RPMI8226 (cell line): ENCODE measurements at regions not wholly inside any gene's neighbourhood (a gene's known extent, or its start where the extent isn't known, plus 50 kb on each side); places are given as distances from the start of the nearest gene placed in this dataset.
"Not testable (repeated sequence)": the region's sequence is repeated elsewhere in the genome, so short reads cannot be mapped to it uniquely, and the experiment has no call there.

Experiments used
- DNase-seq: peaks from one replicate; pipeline ENCODE4 v3.0.0-alpha.2; 2015

- no peak for DNase-seq
Measured at GRCh38 chr6:27804851-27805250, 107.3 kb downstream of the OR2B2 start.

GRCh38 chr6:27800731-27801373 is 111.3 kb downstream of the OR2B2 start:
- DNase-seq: no peak

- no peak for DNase-seq
Measured at GRCh38 chr6:27797960-27798359, 114.2 kb downstream of the OR2B2 start.

GRCh38 chr6:27796736-27797481 is 115.3 kb downstream of the OR2B2 start:
- not testable (repeated sequence) for DNase-seq

GRCh38 chr6:27795697-27796494 is 116.3 kb downstream of the OR2B2 start:
- DNase-seq: peak; percentile 95

GRCh38 chr6:27791182-27791943 is 120.8 kb downstream of the OR2B2 start:
- DNase-seq: peak; percentile 75

- DNase-seq: not testable (repeated sequence)
Measured at GRCh38 chr6:27788376-27788775, 123.8 kb downstream of the OR2B2 start.

GRCh38 chr6:27786048-27786447 is 126.1 kb downstream of the OR2B2 start:
- no peak for DNase-seq

GRCh38 chr6:27785294-27785693 is 126.9 kb downstream of the OR2B2 start:
- DNase-seq: no peak

- no peak for DNase-seq
Measured at GRCh38 chr6:27782748-27783147, 129.4 kb downstream of the OR2B2 start.

GRCh38 chr6:27778625-27779417 is 133.4 kb downstream of the OR2B2 start:
- no peak for DNase-seq

GRCh38 chr6:27777614-27778355 is 134.4 kb downstream of the OR2B2 start:
- DNase-seq: peak; percentile 48

GRCh38 chr6:27777126-27777525 is 135.1 kb downstream of the OR2B2 start:
- DNase-seq: no peak

GRCh38 chr6:27776504-27776903 is 135.7 kb downstream of the OR2B2 start:
- DNase-seq: no peak

- DNase-seq: no peak
Measured at GRCh38 chr6:27775796-27776184, 136.4 kb downstream of the OR2B2 start.

- DNase-seq: not testable (repeated sequence)
Measured at GRCh38 chr6:27775138-27775795, 136.9 kb downstream of the OR2B2 start.

- DNase-seq: not testable (repeated sequence)
Measured at GRCh38 chr6:27774264-27774600, 138.0 kb downstream of the OR2B2 start.

GRCh38 chr6:27773542-27774263 is 138.5 kb downstream of the OR2B2 start:
- DNase-seq: not testable (repeated sequence)

- peak; percentile 97 for DNase-seq
Measured at GRCh38 chr6:27772261-27773001, 139.8 kb downstream of the OR2B2 start.
